Sigmoid colon (tissue), 6 donors: ENCODE measurements at regions not wholly inside any gene's neighbourhood (a gene's known extent, or its start where the extent isn't known, plus 50 kb on each side); places are given as distances from the start of the nearest gene placed in this dataset.
A peak's percentile ranks its signal among the peaks of the same experiment; 100 is the strongest.

ENCODE experiments used
- DNase-seq: peaks from one replicate; pipeline ENCODE4 v3.0.0-alpha.2; 2019
- H3K27ac ChIP-seq, 4 donors: fragments of 200-600 bp; sonication (generic); one replicate each; pipeline ENCODE4 v1.5.1; 2016 to 2019; ENCODE audit warnings: mild to moderate bottlenecking in 1 of 4
- H3K27me3 ChIP-seq, 3 donors: fragments of 200-600 bp; sonication (generic); one replicate each; pipeline ENCODE4 v1.5.1; 2019; ENCODE audit warnings: mild to moderate bottlenecking in 1 of 3
- H3K36me3 ChIP-seq, 4 donors: fragments of 200-600 bp; sonication (generic); one replicate each; pipeline ENCODE4 v1.5.1; 2016 to 2019
- H3K4me1 ChIP-seq, 4 donors: fragments of 200-600 bp; sonication (generic); one replicate each; pipeline ENCODE4 v1.5.1; 2017 to 2019
- H3K4me3 ChIP-seq, 4 donors: fragments of 200-600 bp; sonication (generic); one replicate each; pipeline ENCODE4 v1.5.1; 2017 to 2019; ENCODE audit warnings: mild to moderate bottlenecking in 2 of 4, moderate library complexity in 1 of 4
- H3K9me3 ChIP-seq, 4 donors: fragments of 200-600 bp in 3 of 4; sonication (generic) in 3 of 4; one replicate each; pipeline versions ENCODE4 v1.5.1 to v1.6.1; 2013 to 2019
- EP300 ChIP-seq, 4 donors: sonication (generic); formaldehyde crosslinking; IDR thresholded peaks; one replicate each; pipeline ENCODE4 v1.6.1; 2017; ENCODE audit warnings: antibody characterized with exemption in 4 of 4
- POLR2A ChIP-seq, 2 donors: fragments of 450-650 bp; IDR thresholded peaks; one replicate each; pipeline ENCODE4 v1.6.1; 2016; ENCODE audit warnings: antibody characterized with exemption in 2 of 2, mild to moderate bottlenecking in 2 of 2, moderate library complexity in 2 of 2
- POLR2AphosphoS5 ChIP-seq, 4 donors: sonication (generic); formaldehyde crosslinking; IDR thresholded peaks; one replicate each; pipeline ENCODE4 v1.6.1; 2017; ENCODE audit warnings: antibody characterized with exemption in 4 of 4
- WGBS, 2 donors: extraction: QIAGEN DNeasy Blood & Tissue Kit; methylation state at CpG; one replicate each; pipeline ENCODE4 v1.1.7; 2013; 5-methylcytosine and 5-hydroxymethylcytosine counted together
- intact Hi-C: fragments of 100-400 bp; cut with DNase I; formaldehyde crosslinking; loops from one replicate; pipeline ENCODE4 v1.15.1; 2023
- TF ChIP-seq, protein P1 (sequence below), 4 experiments: fragments of 450-650 bp in 3 of 4; fragments of 200-600 bp in 1 of 4; IDR thresholded peaks; one replicate each; pipeline ENCODE4 v1.5.1; 2016 to 2019; ENCODE audit warnings: antibody characterized with exemption in 4 of 4, mild to moderate bottlenecking in 3 of 4, moderate library complexity in 2 of 4
- donor health status: healthy with polysubstance abuse.
- donor health status: healthy.

DNA sequence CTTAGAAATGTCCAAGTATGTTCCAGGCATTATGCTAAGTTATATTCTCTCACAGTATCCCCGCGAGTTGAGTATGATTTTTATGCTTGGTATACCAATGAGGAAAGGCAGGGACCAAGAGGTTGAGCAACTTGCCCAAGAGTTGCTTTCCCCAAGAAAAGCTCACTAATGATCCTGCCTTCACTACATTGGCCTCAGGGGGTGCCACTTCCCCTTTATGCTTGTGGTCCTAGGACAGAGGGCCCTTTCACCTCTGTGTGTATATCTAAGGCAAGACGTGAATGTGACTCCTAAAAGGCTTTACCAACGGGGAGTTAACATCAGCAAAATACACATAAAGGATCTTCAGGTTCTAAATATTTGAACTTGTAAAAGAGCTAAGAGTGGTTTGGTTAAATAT, 164.4 kb upstream of the CPEB2 start:
- DNase-seq: no peak
- Histone ChIP-seq H3K9me3 (peaks cover 0 to 4% (median 0%) of the 10 kb centered on the region in 4 donors), H3K27me3 (no peaks in the 10 kb centered on the region), H3K4me1 (peaks cover 2 to 12% (median 11%) of the 10 kb centered on the region in 4 donors), H3K27ac (no peak overlapping the region), H3K4me3 (no peak overlapping the region), H3K36me3 (no peaks in the 10 kb centered on the region)
- WGBS, 2 donors: 83 to 87% methylated on average over 4 of the region's 4 CpGs
- intact Hi-C loops: loop anchor here (5.0 kb wide), 2 partner anchors 79 to 231 kb away; no protein-coding TSS in a partner anchor
- TF ChIP-seq EP300 (IDR thresholded peaks at IDR 0.05) (no peak), POLR2A (IDR thresholded peaks at IDR 0.05) (no peak), POLR2AphosphoS5 (IDR thresholded peaks at IDR 0.05) (no peak)
- TF ChIP-seq, protein P1, sequence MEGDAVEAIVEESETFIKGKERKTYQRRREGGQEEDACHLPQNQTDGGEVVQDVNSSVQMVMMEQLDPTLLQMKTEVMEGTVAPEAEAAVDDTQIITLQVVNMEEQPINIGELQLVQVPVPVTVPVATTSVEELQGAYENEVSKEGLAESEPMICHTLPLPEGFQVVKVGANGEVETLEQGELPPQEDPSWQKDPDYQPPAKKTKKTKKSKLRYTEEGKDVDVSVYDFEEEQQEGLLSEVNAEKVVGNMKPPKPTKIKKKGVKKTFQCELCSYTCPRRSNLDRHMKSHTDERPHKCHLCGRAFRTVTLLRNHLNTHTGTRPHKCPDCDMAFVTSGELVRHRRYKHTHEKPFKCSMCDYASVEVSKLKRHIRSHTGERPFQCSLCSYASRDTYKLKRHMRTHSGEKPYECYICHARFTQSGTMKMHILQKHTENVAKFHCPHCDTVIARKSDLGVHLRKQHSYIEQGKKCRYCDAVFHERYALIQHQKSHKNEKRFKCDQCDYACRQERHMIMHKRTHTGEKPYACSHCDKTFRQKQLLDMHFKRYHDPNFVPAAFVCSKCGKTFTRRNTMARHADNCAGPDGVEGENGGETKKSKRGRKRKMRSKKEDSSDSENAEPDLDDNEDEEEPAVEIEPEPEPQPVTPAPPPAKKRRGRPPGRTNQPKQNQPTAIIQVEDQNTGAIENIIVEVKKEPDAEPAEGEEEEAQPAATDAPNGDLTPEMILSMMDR (IDR thresholded peaks at IDR 0.05): peak in 1 of 4 experiments; percentile 20

DNA sequence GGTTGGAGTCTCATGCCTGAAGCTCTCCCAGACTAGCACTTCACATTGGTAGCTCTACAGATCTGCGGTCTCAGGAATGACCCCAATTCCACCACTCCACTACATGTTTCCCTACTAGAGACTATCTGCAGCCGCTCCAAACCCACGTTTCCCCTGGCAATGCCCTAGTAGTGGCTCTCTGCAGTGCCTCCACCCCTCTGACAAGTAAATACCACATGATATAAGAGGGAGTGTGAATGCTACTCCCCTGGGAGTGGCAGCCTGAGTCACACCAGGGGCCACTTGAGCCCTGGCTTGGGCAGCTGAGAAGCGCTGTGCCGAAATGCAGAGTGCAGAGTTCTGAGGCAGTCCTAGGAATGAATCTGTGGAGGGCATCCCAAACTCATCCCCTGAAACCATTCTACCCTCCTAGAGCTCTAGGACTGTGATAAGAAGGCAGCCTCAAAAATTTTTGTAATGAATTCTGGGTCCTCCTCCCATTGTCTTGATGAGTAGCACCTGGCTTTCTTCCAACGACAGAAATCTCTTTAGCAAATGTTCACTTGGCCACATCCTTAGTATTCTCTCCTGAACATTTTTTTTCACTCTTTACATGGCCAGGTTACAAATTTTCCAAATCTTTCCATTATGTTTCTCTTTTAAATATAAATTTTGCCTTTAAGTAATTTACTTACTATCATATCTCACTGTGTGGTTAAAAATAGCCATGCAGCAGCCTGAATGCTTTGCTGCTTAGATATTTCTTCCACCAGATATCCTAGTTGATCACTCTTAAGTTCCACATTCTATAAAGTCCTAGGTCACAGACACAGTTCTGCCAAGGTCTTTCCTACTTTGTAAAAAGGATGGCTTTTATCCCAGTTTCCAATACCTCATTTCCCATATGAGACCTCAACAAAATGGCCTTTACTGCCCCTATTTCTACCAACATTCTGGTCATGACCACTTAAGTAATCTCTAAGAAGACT, 160.2 kb upstream of the CPEB2 start:
- TF ChIP-seq, protein P1 (IDR thresholded peaks at IDR 0.05): no peak
- no peak for TF ChIP-seq EP300 (IDR thresholded peaks at IDR 0.05)
- no peak for TF ChIP-seq POLR2AphosphoS5 (IDR thresholded peaks at IDR 0.05)
- no peak for TF ChIP-seq POLR2A (IDR thresholded peaks at IDR 0.05)
- no peak overlapping the region for H3K4me3 ChIP-seq
- intact Hi-C loops: no loop called here

DNA sequence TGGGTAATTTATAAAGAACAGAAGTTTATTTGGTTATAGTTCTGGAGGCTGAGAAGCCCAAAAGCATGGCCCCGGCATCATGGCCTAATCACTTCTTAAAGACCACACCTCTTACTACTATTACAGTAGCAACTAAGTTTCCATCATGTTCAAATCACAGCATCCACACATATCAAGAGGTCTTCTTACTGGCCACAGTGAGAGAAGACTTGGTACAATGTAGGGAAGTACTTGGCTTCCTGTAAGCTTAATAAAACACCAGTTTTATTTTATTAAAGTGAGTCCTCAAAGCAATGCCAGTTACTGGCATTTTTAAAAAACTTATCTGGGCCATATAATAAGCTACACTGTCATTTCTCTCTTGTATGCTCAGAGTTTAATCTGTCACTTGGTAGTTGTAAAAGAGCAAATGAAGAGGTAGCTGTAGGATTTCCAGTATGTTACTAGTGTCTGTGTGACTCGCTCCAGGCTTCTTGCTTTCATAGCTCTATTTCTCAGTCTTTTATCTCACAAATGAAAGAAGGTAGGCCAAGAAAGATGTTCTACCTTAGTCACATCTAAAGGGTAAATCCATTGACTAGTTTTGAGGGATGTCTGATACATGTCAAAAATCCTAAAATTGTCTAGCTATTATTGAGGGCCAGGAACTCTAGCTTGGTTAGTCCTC, 159.2 kb upstream of the CPEB2 start:
- H3K27ac ChIP-seq: peak overlapping the region in 2 of 4 donors; percentile 41 to 70
- H3K36me3 ChIP-seq: no peaks in the 10 kb centered on the region
- intact Hi-C loops: no loop called here

More for the DNA sequence above, 160.2 kb upstream of the CPEB2 start:
- no peaks in the 10 kb centered on the region for H3K27me3 ChIP-seq
- H3K9me3 ChIP-seq: peaks cover 0 to 4% (median 0%) of the 10 kb centered on the region in 4 donors
- peaks cover 0 to 12% (median 11%) of the 10 kb centered on the region in 4 donors for H3K4me1 ChIP-seq
- H3K27ac ChIP-seq: peak overlapping the region in 3 of 4 donors; percentile 26 to 70 (median 41)
- WGBS, 2 donors: 18 to 77% methylated on average over 6 of the region's 6 CpGs
- H3K36me3 ChIP-seq: no peaks in the 10 kb centered on the region
- no peak for DNase-seq

DNA sequence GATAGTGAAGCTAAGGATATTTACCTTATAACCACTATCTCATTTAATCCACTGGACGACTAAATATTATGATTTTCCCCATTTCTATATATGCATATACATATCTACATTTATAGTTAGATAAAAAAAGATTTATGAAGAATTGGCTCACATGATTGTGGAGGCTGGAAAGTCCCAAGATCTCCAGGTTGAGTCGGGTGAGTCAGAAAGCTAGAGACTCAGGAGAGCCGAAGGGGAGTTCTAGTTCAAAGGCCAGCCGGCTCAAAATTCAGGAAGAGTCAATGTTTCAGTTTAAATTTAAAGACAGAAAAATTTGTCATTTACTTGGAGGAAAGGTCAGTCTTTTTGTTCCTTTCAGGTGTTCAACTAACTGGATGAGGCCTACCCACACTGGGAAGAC, 158.2 kb upstream of the CPEB2 start:
- no peaks in the 10 kb centered on the region for H3K27me3 ChIP-seq
- H3K9me3 ChIP-seq: peaks cover 0 to 3% (median 0%) of the 10 kb centered on the region in 4 donors
- 68 to 83% methylated on average over 4 of the region's 4 CpGs for whole genome bisulfite sequencing, 2 donors
- TF ChIP-seq, protein P1 (IDR thresholded peaks at IDR 0.05): no peak
- TF ChIP-seq EP300 (IDR thresholded peaks at IDR 0.05): no peak
- H3K36me3 ChIP-seq: no peaks in the 10 kb centered on the region
- H3K4me1 ChIP-seq: peaks cover 0 to 12% (median 11%) of the 10 kb centered on the region in 4 donors
- intact Hi-C loops: no loop called here
- DNase-seq: no peak
- H3K27ac ChIP-seq: no peak overlapping the region
- H3K4me3 ChIP-seq: no peak overlapping the region

More for the DNA sequence above, 159.2 kb upstream of the CPEB2 start:
- WGBS, 2 donors: 62 to 85% methylated on average over 2 of the region's 2 CpGs
- no peak for DNase-seq
- Histone ChIP-seq H3K9me3 (peaks cover 0 to 4% (median 0%) of the 10 kb centered on the region in 4 donors), H3K27me3 (no peaks in the 10 kb centered on the region), H3K4me1 (peaks cover 0 to 12% (median 11%) of the 10 kb centered on the region in 4 donors), H3K4me3 (no peak overlapping the region)
- TF ChIP-seq POLR2A (IDR thresholded peaks at IDR 0.05): no peak
- TF ChIP-seq EP300 (IDR thresholded peaks at IDR 0.05): no peak
- TF ChIP-seq POLR2AphosphoS5 (IDR thresholded peaks at IDR 0.05): no peak
- TF ChIP-seq, protein P1 (IDR thresholded peaks at IDR 0.05): no peak
